Esophagus squamous epithelium (tissue), 5 donors: ENCODE measurements at regions not wholly inside any gene's neighbourhood (a gene's known extent, or its start where the extent isn't known, plus 50 kb on each side); places are given as distances from the start of the nearest gene placed in this dataset.

ENCODE experiments used
- DNase-seq: peaks from one replicate; lab custom pipeline; 2025; lab: John Stamatoyannopoulos, UW
- H3K27ac ChIP-seq, 4 donors: fragments of 200-600 bp; sonication (generic); one replicate each; pipeline ENCODE4 v1.5.1; 2016 to 2019; ENCODE audit warnings: mild to moderate bottlenecking in 1 of 4
- H3K27me3 ChIP-seq, 4 donors: fragments of 200-600 bp; sonication (generic); 1 replicate in 3 of 4; 2 replicates in 1 of 4; pipeline versions ENCODE4 v1.5.1 to v1.6.0; 2017 to 2021; ENCODE audit warnings: antibody characterized with exemption in 1 of 4
- H3K36me3 ChIP-seq, 3 donors: fragments of 200-600 bp; sonication (generic); one replicate each; pipeline ENCODE4 v1.5.1; 2016 to 2019
- H3K4me1 ChIP-seq, 3 donors: fragments of 200-600 bp; sonication (generic); one replicate each; pipeline ENCODE4 v1.5.1; 2017 to 2019
- H3K4me3 ChIP-seq, 4 donors: fragments of 200-600 bp; sonication (generic); 1 replicate in 3 of 4; 2 replicates in 1 of 4; pipeline ENCODE4 v1.5.1; 2016 to 2019; ENCODE audit warnings: mild to moderate bottlenecking in 2 of 4, moderate library complexity in 1 of 4
- H3K9me3 ChIP-seq, 3 donors: fragments of 200-600 bp; sonication (generic); one replicate each; pipeline ENCODE4 v1.5.1; 2016 to 2019
- CTCF ChIP-seq, 6 experiments: fragments of 450-650 bp in 4 of 6; fragments of 200-600 bp in 2 of 6; sonication (generic) in 2 of 6; IDR thresholded peaks; one replicate each; pipeline ENCODE4 v1.5.1; 2016 to 2019; ENCODE audit warnings: antibody characterized with exemption in 6 of 6, mild to moderate bottlenecking in 4 of 6, moderate library complexity in 4 of 6
- POLR2A ChIP-seq, 4 donors: fragments of 450-650 bp; IDR thresholded peaks; one replicate each; pipeline ENCODE4 v1.6.1; 2017; ENCODE audit warnings: antibody characterized with exemption in 4 of 4, mild to moderate bottlenecking in 4 of 4, moderate library complexity in 3 of 4
- WGBS, 2 donors: methylation state at CpG; one replicate each; pipeline ENCODE4 v1.1.5; 2018; 5-methylcytosine and 5-hydroxymethylcytosine counted together
- intact Hi-C: fragments of 100-400 bp; cut with DNase I; formaldehyde crosslinking; loops from one replicate; pipeline ENCODE4 v1.15.0; 2022
- donor health status: DM: yes; HTN: yes; CAD: no.

GRCh38 chr10:21193196-21193595 is 296.1 kb upstream of the NEBL start:
- H3K9me3 ChIP-seq: peaks cover 0 to 14% (median 9%) of the 10 kb centered on the region in 3 donors
- H3K27ac ChIP-seq: no peak overlapping the region
- H3K27me3 ChIP-seq: no peaks in the 10 kb centered on the region
- peaks cover 0 to 29% (median 0%) of the 10 kb centered on the region in 3 donors for H3K4me1 ChIP-seq
- no peaks in the 10 kb centered on the region for H3K36me3 ChIP-seq
- H3K4me3 ChIP-seq: no peak overlapping the region
- intact Hi-C loops: no loop called here
- no peak for TF ChIP-seq POLR2A (IDR thresholded peaks at IDR 0.05)
- TF ChIP-seq CTCF (IDR thresholded peaks at IDR 0.05): no peak
- 67 to 83% methylated on average over 3 of the region's 3 CpGs for WGBS, 2 donors
- no peak for DNase-seq

- Histone ChIP-seq H3K27me3 (no peaks in the 10 kb centered on the region), H3K36me3 (no peaks in the 10 kb centered on the region), H3K9me3 (peaks cover 0 to 7% (median 0%) of the 10 kb centered on the region in 3 donors), H3K27ac (no peak overlapping the region), H3K4me3 (no peak overlapping the region), H3K4me1 (peaks cover 0 to 29% (median 0%) of the 10 kb centered on the region in 3 donors)
- intact Hi-C loops: no loop called here
- DNase-seq: no peak
- TF ChIP-seq CTCF (IDR thresholded peaks at IDR 0.05) (no peak), POLR2A (IDR thresholded peaks at IDR 0.05) (no peak)
- WGBS, 2 donors: 58 to 77% methylated on average over 2 of the region's 2 CpGs
These were observed 294.4 kb upstream of the NEBL start for GRCh38 chr10:21191512-21191911.

GRCh38 chr10:21184984-21185383 is 287.9 kb upstream of the NEBL start:
- Histone ChIP-seq H3K4me1 (peaks cover 0 to 13% (median 4%) of the 10 kb centered on the region in 3 donors), H3K36me3 (no peaks in the 10 kb centered on the region), H3K4me3 (no peak overlapping the region), H3K27ac (no peak overlapping the region), H3K9me3 (peaks cover 0 to 7% (median 2%) of the 10 kb centered on the region in 3 donors), H3K27me3 (no peaks in the 10 kb centered on the region)
- no peak for TF ChIP-seq POLR2A (IDR thresholded peaks at IDR 0.05)
- TF ChIP-seq CTCF (IDR thresholded peaks at IDR 0.05): no peak
- DNase-seq: no peak
- intact Hi-C loops: no loop called here
- WGBS, 2 donors: 52 to 58% methylated on average over 2 of the region's 2 CpGs

GRCh38 chr10:21184216-21184615 is 287.1 kb upstream of the NEBL start:
- Histone ChIP-seq H3K27ac (no peak overlapping the region), H3K36me3 (no peaks in the 10 kb centered on the region), H3K27me3 (no peaks in the 10 kb centered on the region), H3K4me3 (no peak overlapping the region), H3K4me1 (peaks cover 0 to 13% (median 4%) of the 10 kb centered on the region in 3 donors), H3K9me3 (peaks cover 0 to 11% (median 8%) of the 10 kb centered on the region in 3 donors)
- intact Hi-C loops: no loop called here
- no peak for TF ChIP-seq CTCF (IDR thresholded peaks at IDR 0.05)
- no peak for TF ChIP-seq POLR2A (IDR thresholded peaks at IDR 0.05)
- no peak for DNase-seq
- 27 to 66% methylated on average over 2 of the region's 2 CpGs for WGBS, 2 donors

- Histone ChIP-seq H3K27me3 (no peaks in the 10 kb centered on the region), H3K4me1 (peaks cover 0 to 13% (median 4%) of the 10 kb centered on the region in 3 donors), H3K4me3 (no peak overlapping the region), H3K9me3 (peaks cover 0 to 10% (median 8%) of the 10 kb centered on the region in 3 donors), H3K36me3 (no peaks in the 10 kb centered on the region), H3K27ac (no peak overlapping the region)
- WGBS, 2 donors: 76 to 83% methylated on average over 4 to 5 of the region's 5 CpGs
- no peak for DNase-seq
- intact Hi-C loops: no loop called here
- TF ChIP-seq POLR2A (IDR thresholded peaks at IDR 0.05): no peak
- no peak for TF ChIP-seq CTCF (IDR thresholded peaks at IDR 0.05)
These were observed 285.9 kb upstream of the NEBL start for GRCh38 chr10:21183025-21183424.
